NCI-H128 (cell line): ENCODE measurements at regions not wholly inside any gene's neighbourhood (a gene's known extent, or its start where the extent isn't known, plus 50 kb on each side); places are given as distances from the start of the nearest gene placed in this dataset.

Experiments
- DNase-seq: peaks from one replicate; lab custom pipeline; 2025; ENCODE audit not compliant: unreplicated experiment; lab: John Stamatoyannopoulos, UW

DNA sequence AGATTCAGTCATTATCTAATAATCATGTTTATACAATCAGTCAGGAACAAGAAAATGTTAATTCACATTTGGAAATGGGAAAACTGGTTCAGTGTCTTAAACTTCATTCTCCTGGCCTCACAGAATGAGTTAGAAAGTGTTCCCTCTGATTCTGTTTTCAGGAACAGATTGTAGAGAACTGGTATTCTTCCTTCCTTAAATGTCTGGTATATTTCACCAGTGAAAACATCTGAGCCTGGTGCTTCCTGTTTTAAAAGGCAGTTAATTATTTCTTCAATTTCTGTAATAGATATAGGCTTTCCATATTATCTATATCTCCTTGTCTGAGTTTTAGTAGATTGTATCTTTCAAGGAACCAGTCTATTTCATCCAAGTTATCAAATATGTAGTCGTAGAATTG lies 97.1 kb upstream of the TMEM168 start:
- no peak for DNase-seq

DNA sequence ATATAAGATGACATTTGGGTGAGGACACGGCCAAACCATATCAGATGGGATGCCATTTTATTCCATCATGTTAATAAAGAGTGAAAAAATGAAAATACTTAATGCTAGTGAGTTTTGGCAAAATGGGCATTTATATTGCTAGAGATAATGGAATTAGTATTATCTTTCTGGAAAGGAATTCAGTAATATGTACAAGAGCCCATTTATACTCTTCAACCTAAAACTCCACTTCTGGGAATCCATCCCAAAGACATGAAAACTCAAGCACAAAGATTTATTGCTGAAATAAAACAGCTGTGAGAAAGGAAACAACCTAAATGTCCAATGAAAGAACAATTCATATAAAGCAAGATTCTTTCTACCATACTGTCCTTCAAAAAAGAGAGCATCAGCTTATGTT lies 96.0 kb upstream of the TMEM168 start:
- DNase-seq: no peak

DNA sequence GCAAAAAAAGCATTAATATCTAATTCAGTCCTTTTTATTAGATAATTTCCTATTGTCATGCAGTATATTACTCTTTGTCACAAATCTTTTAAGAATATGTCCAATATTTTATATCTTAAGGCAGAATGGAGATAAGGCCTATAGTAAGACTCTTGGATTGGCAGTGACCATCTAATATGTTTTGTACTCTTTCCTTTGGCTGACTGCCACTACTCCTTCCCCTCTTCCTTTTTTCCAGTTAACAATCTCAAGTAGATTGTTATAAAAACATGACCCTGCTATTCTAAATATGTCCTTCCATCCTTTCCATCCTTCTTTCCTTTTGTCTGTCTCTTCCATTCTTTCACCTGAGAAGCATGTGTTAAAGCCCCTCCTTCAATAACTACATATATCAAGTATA lies 92.8 kb upstream of the TMEM168 start:
- DNase-seq: no peak

DNA sequence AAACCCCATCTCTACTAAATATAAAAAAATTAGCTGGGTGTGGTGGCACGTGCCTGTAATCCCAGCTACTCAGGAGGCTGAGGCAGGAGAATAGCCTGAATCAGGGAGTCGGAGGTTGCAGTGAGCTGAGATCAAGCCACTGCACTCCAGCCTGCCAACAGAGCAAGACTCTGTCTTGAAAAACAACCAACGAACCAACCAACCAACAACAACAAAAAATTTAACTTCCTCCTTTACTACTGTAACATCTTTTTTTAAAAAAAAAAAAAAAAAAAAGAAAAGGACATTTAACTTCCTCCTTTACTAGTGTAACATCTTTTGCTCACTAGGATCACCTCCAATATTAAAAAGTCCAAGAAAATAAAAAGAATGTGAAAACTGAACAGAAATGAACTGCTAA lies 92.3 kb upstream of the TMEM168 start:
- no peak for DNase-seq

DNA sequence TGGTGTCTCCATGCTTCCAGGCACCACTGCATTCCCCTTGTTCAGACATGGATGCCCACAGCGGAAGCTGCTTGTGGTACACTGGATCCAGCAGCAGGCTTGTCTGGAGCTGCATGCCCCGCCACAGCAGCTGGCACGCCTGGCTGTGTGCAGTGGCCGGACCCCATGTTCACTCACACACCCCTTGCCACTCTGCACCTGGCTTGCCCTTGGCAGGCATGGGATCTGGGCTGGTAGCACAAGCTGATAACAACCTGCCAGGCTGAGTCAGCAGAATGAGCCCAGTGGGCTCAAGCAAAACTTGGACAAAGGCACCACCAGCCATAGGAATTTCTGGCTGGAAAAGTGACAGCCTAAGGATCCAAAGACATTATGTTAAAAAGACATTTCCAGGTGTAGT lies 91.8 kb upstream of the TMEM168 start:
- no peak for DNase-seq

DNA sequence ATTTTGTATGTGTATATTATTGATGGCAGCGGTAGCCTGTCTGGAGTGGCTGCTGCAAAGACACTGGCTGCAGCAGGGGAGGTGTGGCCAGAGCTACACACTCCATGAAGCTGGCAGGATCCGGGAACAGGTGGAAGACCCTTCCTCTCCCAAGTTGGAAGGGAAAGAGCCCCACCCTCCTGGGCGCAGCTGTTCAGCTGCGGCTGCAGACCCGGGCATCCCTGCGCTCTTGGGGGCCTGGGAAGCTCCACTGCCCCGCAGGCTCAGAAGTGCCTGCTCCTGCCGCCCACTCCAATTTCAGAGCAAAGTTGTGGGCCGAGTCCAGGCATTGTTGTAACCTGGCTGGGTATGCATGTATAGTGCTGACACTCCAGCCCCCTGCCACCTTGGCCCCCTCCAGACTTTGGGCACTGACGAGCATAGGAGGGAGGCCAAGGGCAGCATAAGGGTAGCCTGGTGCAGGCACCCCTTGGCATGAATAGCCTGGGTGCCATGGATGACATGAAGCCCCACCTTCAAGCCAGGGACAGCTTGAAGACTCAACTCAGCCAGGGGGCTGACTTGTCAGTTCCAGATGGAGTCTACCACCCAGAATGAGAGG lies 90.7 kb upstream of the TMEM168 start:
- DNase-seq: no peak

DNA sequence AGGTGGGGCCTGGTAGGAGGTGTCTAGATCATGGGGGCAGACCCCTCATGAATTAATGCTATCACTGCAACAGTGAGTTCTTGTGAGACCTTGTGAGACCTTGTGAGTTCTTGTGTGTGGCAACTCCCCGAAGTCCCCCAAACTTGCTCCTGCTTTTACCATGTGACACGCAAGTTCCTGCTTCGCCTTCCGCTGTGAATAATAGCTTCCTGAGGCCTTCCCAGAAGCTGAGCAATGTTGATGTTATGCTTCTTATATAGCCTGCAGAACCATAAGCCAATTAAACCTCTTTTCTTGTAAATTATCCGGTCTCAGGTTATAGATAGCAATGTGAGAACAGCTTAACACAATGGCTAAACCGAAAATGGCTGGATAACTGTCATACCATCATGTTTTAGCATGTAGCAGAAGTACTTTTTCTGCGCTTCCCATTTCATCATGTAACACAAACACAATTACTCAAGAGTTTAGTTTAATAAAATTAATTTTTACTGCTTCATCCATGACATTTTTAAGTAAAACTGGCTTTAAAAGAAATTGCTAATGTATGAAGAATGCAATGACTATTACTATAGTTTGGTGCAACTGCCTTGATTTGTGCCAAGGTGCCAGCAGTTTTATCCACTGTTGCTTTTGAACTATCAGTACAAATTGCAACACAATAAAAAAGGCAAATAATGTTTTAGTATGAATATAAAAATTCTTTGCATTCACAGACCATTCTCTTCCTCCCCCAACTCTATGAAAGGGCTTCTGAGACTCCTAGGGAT lies 87.7 kb upstream of the TMEM168 start:
- DNase-seq: no peak

DNA sequence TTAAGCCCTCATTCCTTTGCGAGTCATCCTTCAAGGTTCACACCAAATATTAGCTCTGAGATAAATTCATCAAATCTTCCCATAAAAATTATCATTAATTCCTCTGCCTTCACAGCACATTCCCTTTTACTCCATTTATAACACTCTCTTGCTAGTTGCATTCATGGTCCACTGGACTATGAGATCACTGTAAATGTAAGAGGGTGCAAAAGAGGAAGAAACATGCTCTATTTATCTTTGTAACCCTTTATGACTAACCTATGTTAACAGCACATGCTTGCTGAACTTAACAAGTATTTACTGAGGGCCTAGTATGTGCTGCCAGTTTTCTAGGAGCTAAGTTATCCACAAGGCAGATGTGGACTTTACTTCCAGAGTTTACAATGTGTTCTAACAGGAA lies 86.7 kb upstream of the TMEM168 start:
- no peak for DNase-seq

DNA sequence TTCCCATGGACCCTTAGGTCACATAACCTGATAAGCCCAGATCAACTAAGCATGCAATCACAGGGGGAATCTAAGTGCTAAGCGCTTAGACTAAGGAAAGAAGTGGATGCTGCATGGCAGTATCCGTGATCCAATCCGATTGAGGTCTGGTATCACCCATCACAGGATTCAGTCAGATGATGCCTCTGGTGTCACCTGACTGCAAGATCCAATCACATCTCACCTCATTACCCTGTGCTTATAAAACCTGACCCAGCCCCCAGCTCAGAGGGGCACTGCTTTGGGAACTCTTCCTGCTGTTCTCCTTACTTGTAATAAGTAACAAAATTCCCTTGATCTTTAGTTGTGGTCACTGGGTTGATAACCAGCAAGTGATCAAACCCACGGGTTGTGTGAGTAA lies 84.7 kb upstream of the TMEM168 start:
- DNase-seq: no peak

DNA sequence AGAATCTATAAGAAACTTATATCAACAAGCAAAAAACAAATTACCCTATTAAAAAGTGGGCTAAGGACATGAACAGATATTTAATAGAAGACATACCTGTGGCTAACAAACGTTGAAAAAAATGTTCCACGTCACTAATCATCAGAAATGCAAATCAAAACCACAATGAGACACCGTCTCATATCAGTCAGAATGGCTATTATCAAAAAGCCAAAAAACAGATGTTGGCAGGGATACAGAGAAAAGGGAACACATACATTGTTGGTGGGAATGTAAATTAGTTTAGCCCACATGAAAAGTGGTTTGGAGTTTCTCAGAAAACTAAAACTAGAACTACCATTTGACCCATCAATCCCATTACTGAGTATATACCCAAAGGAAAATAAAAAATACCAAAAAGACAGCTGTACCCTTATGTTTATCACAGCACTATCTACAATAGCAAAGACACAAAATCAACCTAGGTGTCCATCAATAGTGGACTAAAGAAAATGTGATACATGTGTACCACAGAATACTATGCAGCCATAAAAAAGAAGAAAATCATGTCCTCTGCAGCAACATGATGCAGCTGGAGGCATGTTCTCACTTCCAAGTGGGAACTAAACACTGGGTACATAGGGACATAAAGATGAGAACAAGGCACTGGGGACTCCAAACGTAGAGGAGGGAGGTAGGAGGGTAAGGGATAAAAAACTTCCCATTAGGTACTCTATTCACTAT lies 83.8 kb upstream of the TMEM168 start:
- DNase-seq: no peak

DNA sequence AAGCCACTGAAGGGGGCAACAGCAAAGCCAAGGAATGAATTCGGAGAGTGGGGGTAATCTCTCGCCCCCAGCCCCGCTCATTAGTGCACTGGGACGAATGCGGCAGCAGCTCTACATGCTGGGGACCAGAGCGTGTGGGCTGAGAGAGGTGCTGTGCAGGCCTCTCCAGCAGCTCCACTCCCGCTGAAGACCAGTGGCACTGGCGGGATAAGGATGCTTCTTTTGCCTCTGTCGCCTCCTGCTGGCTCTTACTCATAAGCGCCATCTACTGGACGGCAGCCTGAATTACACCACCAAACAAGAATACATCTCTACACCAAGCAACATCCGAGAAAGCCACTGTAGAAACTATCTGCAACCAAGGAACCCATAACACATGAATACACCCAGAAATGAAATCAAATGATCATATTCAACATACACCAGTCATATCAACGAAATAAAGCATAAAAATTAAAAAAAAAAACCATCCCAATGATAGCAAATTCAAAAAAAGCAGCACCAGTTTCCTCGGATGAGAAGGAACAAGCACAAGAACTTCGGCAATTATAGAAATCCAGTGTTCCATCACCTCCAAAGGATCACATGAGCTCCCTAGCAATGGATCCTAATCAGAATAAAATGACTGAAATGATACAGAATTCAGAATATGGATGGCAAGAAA lies 79.0 kb upstream of the TMEM168 start:
- DNase-seq: no peak

DNA sequence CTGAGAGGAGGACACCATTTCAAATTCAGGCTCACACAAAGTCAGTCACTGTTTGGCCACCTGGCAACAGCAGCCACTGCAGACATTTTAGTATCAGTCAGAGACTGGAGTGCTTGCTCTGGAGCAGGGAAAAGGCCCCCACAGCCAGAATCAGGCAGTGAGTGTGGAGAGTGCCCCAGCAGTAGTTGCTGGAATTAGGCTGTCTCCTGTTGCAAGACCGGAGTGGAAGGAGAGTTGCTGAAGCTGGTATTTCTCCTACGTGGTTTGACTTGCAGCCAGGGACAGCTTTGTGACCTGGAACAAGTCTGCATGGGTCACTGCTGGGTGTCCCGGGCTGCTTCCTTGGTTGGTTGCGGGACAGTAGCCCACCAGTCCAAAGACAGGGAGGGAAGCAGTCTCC lies 78.4 kb upstream of the TMEM168 start:
- DNase-seq: no peak

DNA sequence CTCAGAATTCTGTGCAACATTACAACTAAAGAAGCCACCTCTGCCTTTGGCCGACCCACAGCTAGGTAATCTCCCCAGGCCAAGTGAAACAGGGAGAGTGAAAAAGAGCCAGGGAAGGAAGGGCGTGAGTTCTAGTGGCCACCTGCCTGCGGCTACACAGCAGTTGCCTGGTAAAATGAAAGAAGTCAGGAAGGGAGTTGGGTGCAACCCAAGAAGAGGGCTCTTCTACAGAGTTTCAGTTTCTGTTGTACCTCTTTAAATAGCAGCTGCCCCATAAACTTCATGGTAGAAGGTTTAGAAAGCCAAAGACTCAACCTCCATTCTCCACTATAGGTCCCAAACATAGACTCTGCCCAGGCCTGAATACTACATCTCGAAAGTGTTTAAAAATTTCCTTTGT lies 76.2 kb upstream of the TMEM168 start:
- no peak for DNase-seq

DNA sequence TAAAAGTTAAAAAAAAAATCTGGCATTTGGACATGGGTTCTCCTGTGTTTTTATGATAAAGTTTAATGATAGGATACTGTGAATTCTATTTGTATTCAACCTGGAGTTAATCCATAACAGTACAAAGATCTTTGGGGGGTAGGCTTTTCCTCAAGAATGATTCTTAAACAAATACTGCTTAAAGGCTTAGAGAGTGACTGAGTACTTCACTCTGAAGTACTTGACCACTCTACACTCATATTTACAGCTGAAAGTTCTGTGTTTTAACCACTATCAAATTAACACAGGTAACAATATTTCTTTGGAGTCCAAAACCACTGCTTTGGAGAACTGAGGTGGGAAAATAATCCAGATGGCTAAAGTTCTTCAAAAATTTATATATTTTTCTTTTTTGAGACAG lies 74.2 kb upstream of the TMEM168 start:
- DNase-seq: no peak

DNA sequence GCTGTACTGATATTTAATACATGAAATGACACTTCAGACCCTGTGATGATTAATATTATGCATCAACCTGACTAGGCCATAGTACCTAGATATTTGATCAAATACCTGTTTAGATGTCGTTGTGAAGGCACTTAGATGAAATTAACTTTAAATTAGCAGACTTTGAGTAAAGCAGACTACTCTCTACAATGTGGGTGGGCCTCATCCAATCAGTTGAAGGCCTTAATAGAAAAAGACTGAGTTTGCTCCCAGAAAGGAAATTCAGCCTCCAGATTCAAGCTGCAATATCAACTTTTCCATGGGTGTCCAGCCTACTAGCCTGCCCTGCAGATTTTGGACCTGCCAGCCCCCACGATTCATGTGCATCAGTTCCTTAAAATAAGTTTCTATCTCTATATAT lies 68.6 kb upstream of the TMEM168 start:
- DNase-seq: no peak

DNA sequence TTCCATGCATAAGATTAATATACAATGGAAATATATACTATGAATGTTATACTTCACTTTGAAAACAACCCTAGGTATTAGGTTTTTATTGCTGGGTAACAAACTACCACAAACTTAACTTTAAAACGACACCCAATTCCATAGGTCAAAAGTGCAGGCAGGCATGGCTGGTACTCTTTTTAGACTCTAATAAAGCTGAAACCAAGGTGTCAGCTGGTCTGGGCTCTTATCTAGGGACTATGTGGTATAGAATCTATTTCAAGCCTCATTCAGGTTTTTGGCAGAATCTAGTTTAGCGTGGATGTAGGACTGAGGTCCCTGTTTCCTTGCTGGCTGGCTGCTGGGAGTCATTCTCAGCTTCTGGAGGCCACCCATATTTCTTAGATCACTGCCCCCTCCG lies 65.0 kb upstream of the TMEM168 start:
- DNase-seq: no peak

DNA sequence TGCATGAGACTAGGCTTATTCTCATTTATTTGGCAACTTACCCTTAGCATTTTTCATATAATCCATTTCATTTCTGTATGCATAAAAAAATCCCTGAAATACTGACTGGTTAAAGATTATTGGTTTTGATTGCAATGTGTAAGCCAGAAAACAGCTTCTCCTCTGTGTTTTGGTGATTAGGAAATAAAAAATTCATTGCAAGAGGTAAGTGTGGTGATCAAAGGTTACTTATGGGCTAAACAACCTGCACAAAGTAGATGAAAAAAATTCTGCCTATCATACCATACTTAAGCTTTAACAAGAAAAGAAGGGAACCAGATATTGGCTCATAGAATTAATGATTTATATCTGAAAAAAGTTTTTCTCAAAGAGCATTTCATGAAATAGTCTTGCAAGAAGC lies 64.0 kb upstream of the TMEM168 start:
- no peak for DNase-seq

DNA sequence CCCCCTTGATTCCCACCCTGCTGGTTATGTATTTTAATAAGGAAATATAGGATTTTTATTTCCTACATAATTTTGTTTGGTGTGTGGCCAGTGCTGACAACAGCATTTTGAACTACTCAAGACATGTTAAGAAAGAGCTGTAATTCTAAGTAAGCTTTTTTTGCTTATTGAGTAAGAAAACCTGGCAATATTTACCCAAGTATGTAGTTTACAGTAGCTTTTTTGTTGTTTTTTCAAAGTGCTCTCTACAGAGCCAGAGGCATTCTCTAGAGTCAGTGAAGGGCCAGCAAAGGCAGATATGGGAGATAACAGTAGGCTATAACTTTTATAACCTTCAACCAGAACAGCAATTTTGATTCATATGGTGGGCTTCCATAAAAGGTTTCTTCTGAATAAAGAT lies 63.2 kb upstream of the TMEM168 start:
- DNase-seq: no peak

DNA sequence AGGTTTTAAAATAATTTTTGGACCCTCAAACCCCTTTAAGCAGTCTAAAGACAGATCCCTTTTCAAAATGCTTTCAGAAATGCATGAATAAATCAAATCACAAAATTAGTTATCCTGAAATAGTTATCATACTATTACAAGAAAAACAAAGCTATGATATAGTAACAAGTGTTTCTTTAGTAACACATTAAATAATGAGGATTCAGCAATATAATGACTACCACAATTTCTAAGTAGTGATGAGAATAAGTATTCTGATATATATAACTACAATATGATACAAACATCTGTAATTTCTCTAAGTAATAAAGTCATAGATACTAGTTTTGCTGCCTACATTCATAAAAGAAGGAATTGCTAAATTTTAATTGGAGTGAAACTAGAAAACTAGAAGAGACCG lies 53.0 kb upstream of the TMEM168 start:
- no peak for DNase-seq
